GM23338 (cell line): ENCODE measurements at regions not wholly inside any gene's neighbourhood (a gene's known extent, or its start where the extent isn't known, plus 50 kb on each side); places are given as distances from the start of the nearest gene placed in this dataset.

Experiments
- ATAC-seq: fragments of 200-7000 bp; cut with Tn5 transposase; 3 replicates; pipeline ENCODE4 v1.9.1; 2020
- DNase-seq: peaks from one replicate; pipeline ENCODE4 v3.0.0-alpha.2; 2015; ENCODE audit warnings: low spot score
- H2AFZ ChIP-seq: fragments of 200-600 bp; sonication (generic); 2 replicates; pipeline ENCODE4 v1.8.0; 2016; ENCODE audit warnings: antibody characterized with exemption, mild to moderate bottlenecking, moderate library complexity
- H3F3A ChIP-seq: fragments of 200-600 bp; sonication (generic); replicated peaks from 2 replicates; pipeline ENCODE4 v1.8.0; 2017; ENCODE audit warnings: antibody characterized with exemption, mixed run types, low read depth
- H3K27ac ChIP-seq: fragments of 200-600 bp; sonication (generic); 2 replicates; pipeline ENCODE4 v1.6.1; 2016; ENCODE audit warnings: low read depth
- H3K27me3 ChIP-seq: fragments of 200-600 bp; sonication (generic); 2 replicates; pipeline ENCODE4 v1.8.0; 2016; ENCODE audit warnings: mild to moderate bottlenecking, mixed run types, moderate library complexity; ENCODE audit not compliant: insufficient read depth
- H3K36me3 ChIP-seq: fragments of 200-600 bp; sonication (generic); 2 replicates; pipeline ENCODE4 v1.8.0; 2016; ENCODE audit warnings: mild to moderate bottlenecking; ENCODE audit not compliant: insufficient read depth
- H3K4me1 ChIP-seq: fragments of 200-600 bp; sonication (generic); 2 replicates; pipeline ENCODE4 v1.8.0; 2016; ENCODE audit warnings: mild to moderate bottlenecking, moderate library complexity; ENCODE audit not compliant: insufficient read depth
- H3K4me2 ChIP-seq: fragments of 200-600 bp; sonication (generic); 2 replicates; pipeline ENCODE4 v1.7.1; 2017; ENCODE audit warnings: mixed run types
- H3K4me3 ChIP-seq: fragments of 200-600 bp; sonication (generic); 2 replicates; pipeline ENCODE4 v1.6.1; 2016; ENCODE audit warnings: mixed run types
- H3K79me2 ChIP-seq: fragments of 200-600 bp; sonication (generic); replicated peaks from 2 replicates; pipeline ENCODE4 v1.8.0; 2017; ENCODE audit warnings: mild to moderate bottlenecking; ENCODE audit not compliant: insufficient read depth
- H3K9me2 ChIP-seq: fragments of 200-600 bp; sonication (generic); 2 replicates; pipeline ENCODE4 v1.8.0; 2017; ENCODE audit not compliant: insufficient read depth
- H4K20me1 ChIP-seq: fragments of 200-600 bp; sonication (generic); replicated peaks from 2 replicates; pipeline ENCODE4 v1.8.0; 2017; ENCODE audit warnings: mild to moderate bottlenecking; ENCODE audit not compliant: insufficient read depth
- H3K27ac Mint-ChIP-seq: 2 replicates; pipeline ENCODE4 v1.8.0; 2020; ENCODE audit warnings: inconsistent platforms, mild to moderate bottlenecking, moderate library complexity, mixed read lengths
- H3K27me3 Mint-ChIP-seq: 3 replicates; pipeline ENCODE4 v1.8.0; 2022; ENCODE audit warnings: low read depth, mild to moderate bottlenecking, moderate library complexity, mixed read lengths, inconsistent platforms; ENCODE audit not compliant: insufficient read depth, poor library complexity
- H3K36me3 Mint-ChIP-seq: 3 replicates; pipeline ENCODE4 v1.8.0; 2021; ENCODE audit warnings: low read depth, mild to moderate bottlenecking, inconsistent platforms, moderate library complexity, mixed read lengths
- H3K4me1 Mint-ChIP-seq: 3 replicates; pipeline ENCODE4 v1.8.0; 2020; ENCODE audit warnings: mild to moderate bottlenecking, inconsistent platforms, mixed read lengths
- H3K4me3 Mint-ChIP-seq: 3 replicates; pipeline ENCODE4 v1.8.0; 2021; ENCODE audit warnings: moderate library complexity, mild to moderate bottlenecking, inconsistent platforms, mixed read lengths
- H3K9me3 Mint-ChIP-seq: 3 replicates; pipeline ENCODE4 v1.8.0; 2020; ENCODE audit warnings: moderate library complexity, mild to moderate bottlenecking, inconsistent platforms, mixed read lengths
- CTCF ChIP-seq, 2 experiments: fragments of 200-600 bp in 1 of 2; sonication (generic) in 1 of 2; conservative IDR thresholded peaks; 2 replicates each; pipeline versions ENCODE4 v1.5.1 to v1.6.1; 2016 to 2017; ENCODE audit warnings: antibody characterized with exemption in 2 of 2, low read depth in 2 of 2, mild to moderate bottlenecking in 2 of 2, moderate library complexity in 1 of 2
- ETS1 ChIP-seq: IDR thresholded peaks from 2 replicates; pipeline ENCODE4 v1.6.1; 2016; ENCODE audit warnings: antibody characterized with exemption
- JUNB ChIP-seq: IDR thresholded peaks from one replicate; pipeline ENCODE4 v1.6.1; 2016; ENCODE audit warnings: antibody characterized with exemption; ENCODE audit not compliant: unreplicated experiment
- POLR2AphosphoS5 ChIP-seq: IDR thresholded peaks from 2 replicates; pipeline ENCODE4 v1.6.1; 2016; ENCODE audit warnings: antibody characterized with exemption, low read depth
- REST ChIP-seq: IDR thresholded peaks from one replicate; pipeline ENCODE4 v1.6.1; 2018; ENCODE audit warnings: antibody characterized with exemption; ENCODE audit not compliant: unreplicated experiment
- STAT1 ChIP-seq: IDR thresholded peaks from one replicate; pipeline ENCODE4 v1.6.1; 2016; ENCODE audit warnings: antibody characterized with exemption; ENCODE audit not compliant: unreplicated experiment
- ZNF114 ChIP-seq: fragments of 250-450 bp; sonication (Bioruptor Pico); IDR thresholded peaks from 2 replicates; pipeline ENCODE4 v1.5.0; 2020; ENCODE audit warnings: mild to moderate bottlenecking, moderate library complexity
- ZNF331 ChIP-seq: fragments of 250-450 bp; sonication (Bioruptor Pico); IDR thresholded peaks from 2 replicates; pipeline ENCODE4 v1.5.0; 2020; ENCODE audit warnings: low read depth, mild to moderate bottlenecking, moderate library complexity
- ZNF462 ChIP-seq: fragments of 250-450 bp; sonication (Bioruptor Pico); IDR thresholded peaks from 2 replicates; pipeline ENCODE4 v1.5.0; 2020; ENCODE audit warnings: mild to moderate bottlenecking, moderate library complexity

- no peaks in the 10 kb centered on the region for H3K27me3 ChIP-seq
These were observed 495.6 kb upstream of the LRRC4C start for GRCh38 chr11:41955066-41955465.

More at GRCh38 chr11:41955066-41955465, 495.6 kb upstream of the LRRC4C start:
- Mint-ChIP-seq H3K9me3 (peaks cover 82% of the 10 kb centered on the region), H3K4me3 (no peak overlapping the region), H3K27ac (no peak overlapping the region), H3K4me1 (no peaks in the 10 kb centered on the region), H3K36me3 (peaks cover 15% of the 10 kb centered on the region), H3K27me3 (no peaks in the 10 kb centered on the region)
- H4K20me1 ChIP-seq = no peaks in the 10 kb centered on the region
- no peaks in the 10 kb centered on the region for H3K79me2 ChIP-seq
- TF ChIP-seq REST = no peak
- no peak for TF ChIP-seq ETS1
- TF ChIP-seq CTCF (conservative IDR thresholded peaks at IDR 0.05; ENCODE audit: low read depth in 2 of 2) = no peak
- no peak for TF ChIP-seq ZNF331 (CRISPR knock-in tag)
- TF ChIP-seq POLR2AphosphoS5 = no peak
- TF ChIP-seq ZNF462 (CRISPR knock-in tag) = no peak
- TF ChIP-seq JUNB = no peak
- no peak for TF ChIP-seq STAT1
- TF ChIP-seq ZNF114 = no peak
- H3K4me3 ChIP-seq = no peak overlapping the region
- H3F3A ChIP-seq = no peaks in the 10 kb centered on the region
- no peak overlapping the region for H2AFZ ChIP-seq
- DNase-seq (no peak), ATAC-seq (no peak)
- no peak overlapping the region for H3K27ac ChIP-seq
- no peaks in the 10 kb centered on the region for H3K4me1 ChIP-seq
- peaks cover 13% of the 10 kb centered on the region; the same call in 1 of the 2 replicates for H3K9me2 ChIP-seq
- H3K4me2 ChIP-seq = no peak overlapping the region
- no peaks in the 10 kb centered on the region for H3K36me3 ChIP-seq
